ENCODE measurements at regions not wholly inside any gene's neighbourhood (a gene's known extent, or its start where the extent isn't known, plus 50 kb on each side); places are given as distances from the start of the nearest gene placed in this dataset.

DNA sequence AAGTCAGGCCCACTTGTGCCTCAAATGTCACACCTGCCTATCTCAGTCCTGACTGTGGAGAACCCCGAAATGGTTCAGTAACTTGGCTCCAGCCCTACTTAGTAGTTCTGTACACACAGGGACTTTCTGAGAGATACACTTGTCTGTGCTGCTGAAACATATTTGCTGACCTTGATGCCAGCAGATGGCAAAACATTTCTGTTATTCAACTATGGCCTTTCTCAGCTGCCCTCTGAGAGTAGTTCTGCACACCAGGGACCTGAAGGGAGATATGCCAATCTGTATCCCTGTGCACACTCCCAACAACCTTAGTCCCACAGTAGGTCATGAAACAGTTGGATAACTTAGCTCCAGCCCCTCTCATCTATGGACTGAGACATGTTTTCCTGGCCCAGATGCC, 1651.5 kb downstream of the LRRC4C start:
- no peak for TF ChIP-seq CTCF (IDR thresholded peaks at IDR 0.05)
- TF ChIP-seq EZH2 (IDR thresholded peaks at IDR 0.05; ENCODE audit: borderline replicate concordance, insufficient read depth, low read depth, low read length, poor library complexity, severe bottlenecking): no peak

All from B cell (primary cell).